ENCODE measurements at regions not wholly inside any gene's neighbourhood (a gene's known extent, or its start where the extent isn't known, plus 50 kb on each side); places are given as distances from the start of the nearest gene placed in this dataset.

DNA sequence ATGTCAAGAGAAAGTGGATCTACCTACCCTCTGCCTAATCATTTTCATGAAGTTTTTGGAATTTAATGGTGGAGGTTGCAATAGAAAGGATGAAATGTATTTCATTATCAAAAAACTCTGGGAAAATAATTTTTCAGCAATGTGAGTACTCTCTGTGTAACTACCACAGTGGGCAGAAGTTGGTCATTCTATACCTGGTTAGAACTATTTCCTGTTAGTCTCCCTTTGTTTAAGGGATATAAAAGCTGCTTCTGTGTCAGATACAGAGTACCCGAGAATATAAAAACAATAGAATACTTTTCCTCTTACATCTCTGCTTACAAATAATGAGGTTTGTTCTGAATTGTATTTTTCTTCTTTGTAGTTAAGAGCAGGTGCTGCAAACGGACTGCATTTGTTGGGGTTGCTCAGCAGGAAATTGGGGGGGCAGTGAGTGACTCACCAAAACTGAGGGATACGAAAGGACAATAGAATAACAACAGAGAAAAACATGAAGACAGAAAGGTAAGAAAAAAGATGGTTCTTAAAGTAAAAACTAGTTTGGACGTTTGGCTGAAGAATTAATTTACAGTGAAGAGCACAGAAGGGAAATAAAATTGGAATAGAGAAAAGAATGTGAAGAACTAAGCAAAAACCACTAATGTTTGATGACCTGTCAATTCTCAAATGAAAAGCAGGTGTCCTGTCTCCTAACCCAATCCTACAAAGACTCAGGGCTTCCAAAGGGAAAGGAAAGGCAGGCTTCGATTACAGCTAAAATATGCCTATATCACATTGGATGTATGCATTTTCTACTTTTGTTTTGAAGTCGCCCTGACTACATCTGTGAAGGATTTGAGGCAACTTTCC, 703.1 kb downstream of the RFPL4B start:
- peak overlapping the region; percentile 39 for H2AFZ ChIP-seq (ENCODE audit: low read depth, low read length)
- DNase-seq (ENCODE audit: low read depth, low spot score) = peak; percentile 92

More for the DNA sequence above, 703.1 kb downstream of the RFPL4B start:
- ChIA-PET CTCF (interaction anchor here (1.4 kb wide), 1 partner anchor 67 kb away, joined by 3 read pairs; no protein-coding TSS in a partner anchor), POLR2A (no interaction called here)
- BruUV-seq (replicated peaks) = no TSS peak
- H3K9me3 ChIP-seq (replicated peaks; ENCODE audit: control insufficient read depth, insufficient read depth, low read length) = no peaks in the 10 kb centered on the region
- FAIRE-seq = peak; percentile 40
- H3K27ac ChIP-seq (ENCODE audit: insufficient read depth, low read depth, low read length) = peak overlapping the region; percentile 74
- TF ChIP-seq JUN (IDR thresholded peaks at IDR 0.05; ENCODE audit: borderline replicate concordance, insufficient read depth, insufficient read length, low read depth) (peak; percentile 90), POLR2A (IDR thresholded peaks at IDR 0.05; ENCODE audit: low read depth, low read length) (no peak), FOS (IDR thresholded peaks at IDR 0.05; ENCODE audit: borderline replicate concordance, insufficient read depth, low read length) (peak; percentile 96), MYC (IDR thresholded peaks at IDR 0.05; ENCODE audit: low read depth, low read length) (no peak), GATA2 (IDR thresholded peaks at IDR 0.05; ENCODE audit: insufficient read depth, insufficient read length, low read depth, low read length) (no peak), POLR2AphosphoS5 (IDR thresholded peaks at IDR 0.05; ENCODE audit: insufficient read depth, low read depth, low read length) (peak; percentile 23)
- TF ChIP-seq, protein P1, sequence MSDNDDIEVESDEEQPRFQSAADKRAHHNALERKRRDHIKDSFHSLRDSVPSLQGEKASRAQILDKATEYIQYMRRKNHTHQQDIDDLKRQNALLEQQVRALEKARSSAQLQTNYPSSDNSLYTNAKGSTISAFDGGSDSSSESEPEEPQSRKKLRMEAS (IDR thresholded peaks at IDR 0.05; ENCODE audit: insufficient read depth, insufficient read length) = no peak
- TF ChIP-seq, protein P2, sequence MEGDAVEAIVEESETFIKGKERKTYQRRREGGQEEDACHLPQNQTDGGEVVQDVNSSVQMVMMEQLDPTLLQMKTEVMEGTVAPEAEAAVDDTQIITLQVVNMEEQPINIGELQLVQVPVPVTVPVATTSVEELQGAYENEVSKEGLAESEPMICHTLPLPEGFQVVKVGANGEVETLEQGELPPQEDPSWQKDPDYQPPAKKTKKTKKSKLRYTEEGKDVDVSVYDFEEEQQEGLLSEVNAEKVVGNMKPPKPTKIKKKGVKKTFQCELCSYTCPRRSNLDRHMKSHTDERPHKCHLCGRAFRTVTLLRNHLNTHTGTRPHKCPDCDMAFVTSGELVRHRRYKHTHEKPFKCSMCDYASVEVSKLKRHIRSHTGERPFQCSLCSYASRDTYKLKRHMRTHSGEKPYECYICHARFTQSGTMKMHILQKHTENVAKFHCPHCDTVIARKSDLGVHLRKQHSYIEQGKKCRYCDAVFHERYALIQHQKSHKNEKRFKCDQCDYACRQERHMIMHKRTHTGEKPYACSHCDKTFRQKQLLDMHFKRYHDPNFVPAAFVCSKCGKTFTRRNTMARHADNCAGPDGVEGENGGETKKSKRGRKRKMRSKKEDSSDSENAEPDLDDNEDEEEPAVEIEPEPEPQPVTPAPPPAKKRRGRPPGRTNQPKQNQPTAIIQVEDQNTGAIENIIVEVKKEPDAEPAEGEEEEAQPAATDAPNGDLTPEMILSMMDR (IDR thresholded peaks at IDR 0.05; ENCODE audit: extremely low read depth in 1 of 2, insufficient read depth in 1 of 2, low read depth in 1 of 2, low read length in 2 of 2) = no peak
- peak overlapping the region; percentile 51 for H3K9ac ChIP-seq (replicated peaks; ENCODE audit: extremely low read depth, insufficient read depth, low read length)
- dilution Hi-C loops (cut with MboI; ENCODE audit: extremely low pct_ligation_motif_present, low sequenced_read_pairs) = no loop called here
- H3K4me1 ChIP-seq (ENCODE audit: control insufficient read depth, extremely low read depth, insufficient read depth, low read length) = peaks cover 29% of the 10 kb centered on the region
- H3K4me2 ChIP-seq (ENCODE audit: insufficient read depth, low read length) = peak overlapping the region; percentile 63
- H3K27me3 ChIP-seq (ENCODE audit: control insufficient read depth in 2 of 2, insufficient read depth in 2 of 2, low read length in 2 of 2) = no peaks in the 10 kb centered on the region
- intact Hi-C loops (cut with micrococcal nuclease) = loop anchor here (1.0 to 5.0 kb wide), 4 partner anchors 53 to 806 kb away; no protein-coding TSS in a partner anchor
- H3K79me2 ChIP-seq (ENCODE audit: control insufficient read depth, insufficient read depth, low read length) = no peaks in the 10 kb centered on the region
- no peaks in the 10 kb centered on the region for H3K36me3 ChIP-seq (ENCODE audit: control insufficient read depth in 2 of 2, extremely low read depth in 1 of 2, insufficient read depth in 2 of 2, low read length in 2 of 2)
- no peaks in the 10 kb centered on the region for H3K9me1 ChIP-seq (replicated peaks; ENCODE audit: control insufficient read depth, extremely low read depth, insufficient read depth, low read length)
- H3K4me3 ChIP-seq (replicated peaks in 1 of 3; ENCODE audit: insufficient read depth in 1 of 3, low read depth in 1 of 3, low read length in 3 of 3) = no peak overlapping the region
- no peaks in the 10 kb centered on the region for H4K20me1 ChIP-seq (replicated peaks; ENCODE audit: control insufficient read depth, extremely low read depth, insufficient read depth, low read length)

Data from endothelial cell of umbilical vein (primary cell).